GM03348 (cell line): ENCODE measurements at regions not wholly inside any gene's neighbourhood (a gene's known extent, or its start where the extent isn't known, plus 50 kb on each side); places are given as distances from the start of the nearest gene placed in this dataset.

Source experiments
- DNase-seq: peaks from one replicate; pipeline ENCODE4 v3.0.0; 2012; ENCODE audit warnings: low spot score

- DNase-seq, result no peak
These were observed 75.8 kb upstream of the GPC1 start for GRCh38 chr2:240359695-240360094.

- DNase-seq, result no peak
These were observed 74.6 kb upstream of the GPC1 start for GRCh38 chr2:240360645-240361475.

GRCh38 chr2:240362216-240362755, 73.2 kb upstream of the GPC1 start:
- DNase-seq, result no peak

- no peak for DNase-seq
These were observed 72.4 kb upstream of the GPC1 start for GRCh38 chr2:240362826-240363745.

- no peak for DNase-seq
These were observed 71.5 kb upstream of the GPC1 start for GRCh38 chr2:240363746-240364581.

GRCh38 chr2:240364582-240364960, 70.9 kb upstream of the GPC1 start:
- no peak for DNase-seq

- no peak for DNase-seq
These were observed 70.3 kb upstream of the GPC1 start for GRCh38 chr2:240364961-240365775.

- DNase-seq, result no peak
These were observed 69.4 kb upstream of the GPC1 start for GRCh38 chr2:240365971-240366471.

GRCh38 chr2:240366901-240367300, 68.6 kb upstream of the GPC1 start:
- no peak for DNase-seq

- no peak for DNase-seq
These were observed 67.7 kb upstream of the GPC1 start for GRCh38 chr2:240367721-240368120.

- no peak for DNase-seq
These were observed 66.6 kb upstream of the GPC1 start for GRCh38 chr2:240368781-240369331.

GRCh38 chr2:240369335-240369734, 66.1 kb upstream of the GPC1 start:
- DNase-seq, result no peak

- peak; percentile 98 for DNase-seq
These were observed 65.5 kb upstream of the GPC1 start for GRCh38 chr2:240369801-240370585.

- no peak for DNase-seq
These were observed 64.1 kb upstream of the GPC1 start for GRCh38 chr2:240371129-240372000.

GRCh38 chr2:240372101-240372500, 63.4 kb upstream of the GPC1 start:
- no peak for DNase-seq

GRCh38 chr2:240373289-240373885, 62.1 kb upstream of the GPC1 start:
- no peak for DNase-seq

GRCh38 chr2:240374085-240374907, 61.2 kb upstream of the GPC1 start:
- DNase-seq, result peak; percentile 96
